Amygdala (tissue), 56 donors: ENCODE measurements at regions not wholly inside any gene's neighbourhood (a gene's known extent, or its start where the extent isn't known, plus 50 kb on each side); places are given as distances from the start of the nearest gene placed in this dataset.
"Not testable (repeated sequence)": the region's sequence is repeated elsewhere in the genome, so short reads cannot be mapped to it uniquely, and the experiment has no call there.

Experiments used
- DNase-seq, 56 donors: peaks; one replicate each; lab custom pipeline; 2025; lab: John Stamatoyannopoulos, UW

- DNase-seq, result no peak
Observed at GRCh38 chr6:154920495-154921200, 74.5 kb upstream of the TIAM2 start.

- no peak for DNase-seq
Observed at GRCh38 chr6:154921482-154921881, 73.6 kb upstream of the TIAM2 start.

- no peak for DNase-seq
Observed at GRCh38 chr6:154923199-154923869, 71.8 kb upstream of the TIAM2 start.

GRCh38 chr6:154925130-154925529 lies 70.0 kb upstream of the TIAM2 start:
- no peak for DNase-seq

- no peak for DNase-seq
Observed at GRCh38 chr6:154926366-154926765, 68.7 kb upstream of the TIAM2 start.

- DNase-seq, result peak in 33 of 56 donors; percentile 2 to 92 (median 19)
Observed at GRCh38 chr6:154928325-154928922, 66.7 kb upstream of the TIAM2 start.

- DNase-seq, result no peak
Observed at GRCh38 chr6:154930451-154930851, 64.7 kb upstream of the TIAM2 start.

GRCh38 chr6:154931711-154932424 lies 63.2 kb upstream of the TIAM2 start:
- DNase-seq, result no peak

GRCh38 chr6:154932515-154933027 lies 62.5 kb upstream of the TIAM2 start:
- no peak for DNase-seq

- DNase-seq, result no peak
Observed at GRCh38 chr6:154933181-154933827, 61.8 kb upstream of the TIAM2 start.

GRCh38 chr6:154937306-154938220 lies 57.6 kb upstream of the TIAM2 start:
- DNase-seq, result no peak

- no peak for DNase-seq
Observed at GRCh38 chr6:154938221-154938580, 56.9 kb upstream of the TIAM2 start.

GRCh38 chr6:154938727-154939285 lies 56.3 kb upstream of the TIAM2 start:
- DNase-seq, result not testable (repeated sequence)

- DNase-seq, result no peak
Observed at GRCh38 chr6:154942770-154943169, 52.3 kb upstream of the TIAM2 start.

- DNase-seq, result no peak
Observed at GRCh38 chr6:154945271-154945890, 49.7 kb upstream of the TIAM2 start.
